B cell (primary cell): ENCODE measurements at regions not wholly inside any gene's neighbourhood (a gene's known extent, or its start where the extent isn't known, plus 50 kb on each side); places are given as distances from the start of the nearest gene placed in this dataset.

Source experiments
- EZH2 ChIP-seq: IDR thresholded peaks from 2 replicates; pipeline ENCODE4 v1.6.1; 2012; ENCODE audit warnings: borderline replicate concordance, low read depth, mild to moderate bottlenecking, moderate library complexity, low read length; ENCODE audit not compliant: insufficient read depth, poor library complexity, severe bottlenecking
- TF ChIP-seq, protein P1 (sequence below): fragments of 200-600 bp; IDR thresholded peaks from one replicate; pipeline ENCODE4 v1.8.0; 2022; ENCODE audit warnings: antibody characterized with exemption, mild to moderate bottlenecking

DNA sequence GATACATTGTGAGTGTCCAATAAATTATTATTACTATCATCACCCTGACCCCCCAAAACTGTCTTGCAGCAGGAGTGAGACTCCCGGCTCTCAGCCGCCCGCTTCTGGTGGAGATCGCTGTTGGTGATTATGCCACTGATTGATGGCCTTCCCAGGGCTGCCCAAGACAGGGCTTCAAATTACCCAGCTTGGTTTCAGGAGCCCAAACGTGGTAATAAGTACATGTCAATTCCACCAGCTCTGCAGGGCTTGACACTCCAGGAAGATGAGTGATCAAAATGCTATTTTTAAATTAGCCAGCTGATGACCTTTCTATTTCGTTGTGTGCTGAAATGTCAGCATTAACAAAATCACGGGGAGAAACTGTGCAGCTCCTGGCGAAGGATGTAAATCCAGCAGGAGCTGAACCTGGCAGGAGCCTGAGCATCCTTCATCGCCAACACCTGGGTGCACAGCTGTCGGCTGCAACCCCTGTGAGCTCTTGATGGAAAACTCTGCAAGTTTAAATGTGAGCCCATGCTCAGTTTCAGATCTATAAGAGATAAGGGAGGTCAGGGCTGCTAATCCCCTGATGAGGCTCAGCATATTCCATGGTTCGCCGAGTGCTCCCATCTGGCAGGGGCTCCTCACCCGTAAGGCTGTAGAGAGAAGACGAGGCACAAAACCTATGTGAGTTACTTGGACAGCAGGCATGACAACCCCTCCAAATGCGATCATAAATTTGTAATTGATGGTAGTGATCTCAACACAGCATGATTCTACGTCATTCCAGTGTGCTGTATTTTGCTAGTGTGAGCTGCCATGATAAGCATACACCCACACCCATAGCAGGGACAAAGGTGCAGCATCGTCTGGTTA, 446.3 kb downstream of the TCERG1L start:
- TF ChIP-seq, protein P1, sequence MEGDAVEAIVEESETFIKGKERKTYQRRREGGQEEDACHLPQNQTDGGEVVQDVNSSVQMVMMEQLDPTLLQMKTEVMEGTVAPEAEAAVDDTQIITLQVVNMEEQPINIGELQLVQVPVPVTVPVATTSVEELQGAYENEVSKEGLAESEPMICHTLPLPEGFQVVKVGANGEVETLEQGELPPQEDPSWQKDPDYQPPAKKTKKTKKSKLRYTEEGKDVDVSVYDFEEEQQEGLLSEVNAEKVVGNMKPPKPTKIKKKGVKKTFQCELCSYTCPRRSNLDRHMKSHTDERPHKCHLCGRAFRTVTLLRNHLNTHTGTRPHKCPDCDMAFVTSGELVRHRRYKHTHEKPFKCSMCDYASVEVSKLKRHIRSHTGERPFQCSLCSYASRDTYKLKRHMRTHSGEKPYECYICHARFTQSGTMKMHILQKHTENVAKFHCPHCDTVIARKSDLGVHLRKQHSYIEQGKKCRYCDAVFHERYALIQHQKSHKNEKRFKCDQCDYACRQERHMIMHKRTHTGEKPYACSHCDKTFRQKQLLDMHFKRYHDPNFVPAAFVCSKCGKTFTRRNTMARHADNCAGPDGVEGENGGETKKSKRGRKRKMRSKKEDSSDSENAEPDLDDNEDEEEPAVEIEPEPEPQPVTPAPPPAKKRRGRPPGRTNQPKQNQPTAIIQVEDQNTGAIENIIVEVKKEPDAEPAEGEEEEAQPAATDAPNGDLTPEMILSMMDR = no peak
- no peak for TF ChIP-seq EZH2
